ENCODE measurements at regions not wholly inside any gene's neighbourhood (a gene's known extent, or its start where the extent isn't known, plus 50 kb on each side); places are given as distances from the start of the nearest gene placed in this dataset.

DNA sequence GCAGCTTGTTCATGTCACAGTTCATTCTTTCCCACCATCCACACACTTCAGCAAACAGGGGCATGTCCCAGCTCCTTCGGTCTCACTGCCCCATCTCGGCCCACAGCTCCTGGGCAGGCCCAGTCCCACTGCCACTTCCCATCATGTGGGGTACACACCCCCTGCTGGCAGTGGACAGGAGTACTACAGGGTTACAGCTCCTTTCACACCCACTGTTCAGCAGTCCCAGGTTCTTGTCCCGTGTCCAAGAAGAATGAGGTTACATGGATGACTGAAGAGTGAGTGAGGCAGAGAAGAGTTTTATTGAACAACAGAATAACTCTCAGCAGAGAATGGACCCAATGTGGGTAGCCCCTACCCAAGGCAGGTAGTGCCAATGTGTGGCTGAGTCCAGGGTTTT, 77.8 kb upstream of the SMLR1 start:
- TF ChIP-seq CTCF (conservative IDR thresholded peaks at IDR 0.05): peak; percentile 21; the same call in 1 of the 2 replicates
- no peak for TF ChIP-seq EZH2 (IDR thresholded peaks at IDR 0.05; ENCODE audit: low read depth)

All from PC-9 (cell line).